ENCODE measurements at regions not wholly inside any gene's neighbourhood (a gene's known extent, or its start where the extent isn't known, plus 50 kb on each side); places are given as distances from the start of the nearest gene placed in this dataset.

- H3K79me2 ChIP-seq (ENCODE audit: insufficient read depth, low read length), result no peaks in the 10 kb centered on the region
- no peak overlapping the region for H3K27ac ChIP-seq (ENCODE audit: low read length)
- H3K9ac ChIP-seq (ENCODE audit: low read depth, low read length), result no peak overlapping the region
- H3K4me3 ChIP-seq (ENCODE audit: low read depth in 1 of 2, low read length in 2 of 2), result no peak overlapping the region
- no peak overlapping the region for H3K4me2 ChIP-seq (ENCODE audit: insufficient read depth, low read length)
- H4K20me1 ChIP-seq (ENCODE audit: insufficient read depth, low read length), result no peaks in the 10 kb centered on the region
- H3K4me1 ChIP-seq (ENCODE audit: insufficient read depth, low read length), result no peaks in the 10 kb centered on the region
- ATAC-seq (ENCODE audit: insufficient read depth, low read depth) (no peak), DNase-seq (no peak)
- H3K36me3 ChIP-seq (ENCODE audit: insufficient read depth, low read length), result no peaks in the 10 kb centered on the region
- no peaks in the 10 kb centered on the region for H3K27me3 ChIP-seq (ENCODE audit: insufficient read depth, low read length, poor library complexity)
- no peak overlapping the region for H2AFZ ChIP-seq (ENCODE audit: low read depth, low read length)
- no peaks in the 10 kb centered on the region for H3K9me3 ChIP-seq (ENCODE audit: insufficient read depth, low read length, severe bottlenecking)
- TF ChIP-seq, protein P1, sequence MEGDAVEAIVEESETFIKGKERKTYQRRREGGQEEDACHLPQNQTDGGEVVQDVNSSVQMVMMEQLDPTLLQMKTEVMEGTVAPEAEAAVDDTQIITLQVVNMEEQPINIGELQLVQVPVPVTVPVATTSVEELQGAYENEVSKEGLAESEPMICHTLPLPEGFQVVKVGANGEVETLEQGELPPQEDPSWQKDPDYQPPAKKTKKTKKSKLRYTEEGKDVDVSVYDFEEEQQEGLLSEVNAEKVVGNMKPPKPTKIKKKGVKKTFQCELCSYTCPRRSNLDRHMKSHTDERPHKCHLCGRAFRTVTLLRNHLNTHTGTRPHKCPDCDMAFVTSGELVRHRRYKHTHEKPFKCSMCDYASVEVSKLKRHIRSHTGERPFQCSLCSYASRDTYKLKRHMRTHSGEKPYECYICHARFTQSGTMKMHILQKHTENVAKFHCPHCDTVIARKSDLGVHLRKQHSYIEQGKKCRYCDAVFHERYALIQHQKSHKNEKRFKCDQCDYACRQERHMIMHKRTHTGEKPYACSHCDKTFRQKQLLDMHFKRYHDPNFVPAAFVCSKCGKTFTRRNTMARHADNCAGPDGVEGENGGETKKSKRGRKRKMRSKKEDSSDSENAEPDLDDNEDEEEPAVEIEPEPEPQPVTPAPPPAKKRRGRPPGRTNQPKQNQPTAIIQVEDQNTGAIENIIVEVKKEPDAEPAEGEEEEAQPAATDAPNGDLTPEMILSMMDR (IDR thresholded peaks at IDR 0.05; ENCODE audit: borderline replicate concordance, extremely low read depth, low read length, poor library complexity, severe bottlenecking), result no peak
- no peak for TF ChIP-seq EZH2 (IDR thresholded peaks at IDR 0.05; ENCODE audit: borderline replicate concordance, low read depth, low read length, severe bottlenecking)
Measured at GRCh38 chr18:70973626-70974025, 684.8 kb downstream of the SOCS6 start.

DNA sequence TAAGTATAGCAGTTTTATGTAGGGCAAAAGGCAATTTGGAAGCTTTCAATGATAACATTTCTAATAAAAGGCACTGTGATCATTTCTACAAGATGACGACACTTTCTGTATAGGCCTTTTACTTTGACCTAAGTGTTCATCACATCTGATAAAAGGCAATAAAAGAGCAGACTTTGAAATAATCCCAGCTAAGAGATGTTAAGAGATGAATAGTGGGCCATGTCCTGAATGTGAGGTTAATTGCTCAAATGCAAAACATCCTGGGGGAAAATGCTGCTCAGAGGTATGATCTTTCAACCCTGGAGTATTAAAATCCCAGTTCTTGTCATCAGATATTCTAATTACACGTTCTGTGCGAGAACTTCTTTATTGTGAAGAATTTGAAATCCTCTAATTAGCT, 677.6 kb downstream of the SOCS6 start:
- Histone ChIP-seq H3K27ac (ENCODE audit: low read length) (no peak overlapping the region), H3K79me2 (ENCODE audit: insufficient read depth, low read length) (no peaks in the 10 kb centered on the region), H3K4me3 (ENCODE audit: low read depth in 1 of 2, low read length in 2 of 2) (no peak overlapping the region), H4K20me1 (ENCODE audit: insufficient read depth, low read length) (no peaks in the 10 kb centered on the region), H3K9me3 (ENCODE audit: insufficient read depth, low read length, severe bottlenecking) (no peaks in the 10 kb centered on the region), H3K4me2 (ENCODE audit: insufficient read depth, low read length) (no peak overlapping the region), H2AFZ (ENCODE audit: low read depth, low read length) (no peak overlapping the region), H3K36me3 (ENCODE audit: insufficient read depth, low read length) (no peaks in the 10 kb centered on the region), H3K4me1 (ENCODE audit: insufficient read depth, low read length) (no peaks in the 10 kb centered on the region), H3K27me3 (ENCODE audit: insufficient read depth, low read length, poor library complexity) (no peaks in the 10 kb centered on the region), H3K9ac (ENCODE audit: low read depth, low read length) (no peak overlapping the region)
- TF ChIP-seq EZH2 (IDR thresholded peaks at IDR 0.05; ENCODE audit: borderline replicate concordance, low read depth, low read length, severe bottlenecking), result no peak
- TF ChIP-seq, protein P1 (IDR thresholded peaks at IDR 0.05; ENCODE audit: borderline replicate concordance, extremely low read depth, low read length, poor library complexity, severe bottlenecking), result no peak
- DNase-seq (no peak), ATAC-seq (ENCODE audit: insufficient read depth, low read depth) (no peak)

DNA sequence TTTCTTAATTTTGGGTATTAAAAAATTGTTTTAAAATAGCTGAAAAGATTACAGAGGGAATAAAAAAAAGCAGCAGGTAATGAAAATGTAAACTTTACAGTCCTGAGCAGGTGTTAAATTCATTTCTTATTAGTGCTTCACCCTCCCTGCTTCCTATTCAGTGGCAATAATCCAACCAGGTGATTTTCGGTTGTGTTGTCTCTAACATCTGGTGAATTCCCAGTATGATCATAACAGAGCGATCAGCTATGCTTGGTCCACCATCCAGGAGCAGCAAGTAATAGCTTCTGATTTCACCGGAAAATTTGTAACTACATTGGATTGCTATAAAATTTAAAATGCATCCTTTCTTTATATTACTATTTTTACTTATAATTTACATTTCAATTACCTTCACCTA, 673.1 kb downstream of the SOCS6 start:
- DNase-seq, result no peak
- H3K9me3 ChIP-seq (ENCODE audit: insufficient read depth, low read length, severe bottlenecking), result no peaks in the 10 kb centered on the region
- H3K27me3 ChIP-seq (ENCODE audit: insufficient read depth, low read length, poor library complexity), result no peaks in the 10 kb centered on the region
- ATAC-seq (ENCODE audit: insufficient read depth, low read depth), result no peak
- no peaks in the 10 kb centered on the region for H4K20me1 ChIP-seq (ENCODE audit: insufficient read depth, low read length)
- no peak overlapping the region for H3K27ac ChIP-seq (ENCODE audit: low read length)
- no peak overlapping the region for H3K4me3 ChIP-seq (ENCODE audit: low read depth in 1 of 2, low read length in 2 of 2)
- H3K4me1 ChIP-seq (ENCODE audit: insufficient read depth, low read length), result no peaks in the 10 kb centered on the region
- no peaks in the 10 kb centered on the region for H3K79me2 ChIP-seq (ENCODE audit: insufficient read depth, low read length)
- H3K9ac ChIP-seq (ENCODE audit: low read depth, low read length), result no peak overlapping the region
- no peak overlapping the region for H2AFZ ChIP-seq (ENCODE audit: low read depth, low read length)
- H3K4me2 ChIP-seq (ENCODE audit: insufficient read depth, low read length), result no peak overlapping the region
- TF ChIP-seq, protein P1 (IDR thresholded peaks at IDR 0.05; ENCODE audit: borderline replicate concordance, extremely low read depth, low read length, poor library complexity, severe bottlenecking), result no peak
- TF ChIP-seq EZH2 (IDR thresholded peaks at IDR 0.05; ENCODE audit: borderline replicate concordance, low read depth, low read length, severe bottlenecking), result no peak
- no peaks in the 10 kb centered on the region for H3K36me3 ChIP-seq (ENCODE audit: insufficient read depth, low read length)

- no peaks in the 10 kb centered on the region for H3K27me3 ChIP-seq (ENCODE audit: insufficient read depth, low read length, poor library complexity)
- no peak overlapping the region for H3K4me3 ChIP-seq (ENCODE audit: low read depth in 1 of 2, low read length in 2 of 2)
- TF ChIP-seq, protein P1 (IDR thresholded peaks at IDR 0.05; ENCODE audit: borderline replicate concordance, extremely low read depth, low read length, poor library complexity, severe bottlenecking), result no peak
- no peak for TF ChIP-seq EZH2 (IDR thresholded peaks at IDR 0.05; ENCODE audit: borderline replicate concordance, low read depth, low read length, severe bottlenecking)
- no peaks in the 10 kb centered on the region for H3K4me1 ChIP-seq (ENCODE audit: insufficient read depth, low read length)
- DNase-seq (no peak), ATAC-seq (ENCODE audit: insufficient read depth, low read depth) (no peak)
- H3K36me3 ChIP-seq (ENCODE audit: insufficient read depth, low read length), result no peaks in the 10 kb centered on the region
- H2AFZ ChIP-seq (ENCODE audit: low read depth, low read length), result no peak overlapping the region
- H4K20me1 ChIP-seq (ENCODE audit: insufficient read depth, low read length), result no peaks in the 10 kb centered on the region
- no peaks in the 10 kb centered on the region for H3K9me3 ChIP-seq (ENCODE audit: insufficient read depth, low read length, severe bottlenecking)
- H3K4me2 ChIP-seq (ENCODE audit: insufficient read depth, low read length), result no peak overlapping the region
- no peaks in the 10 kb centered on the region for H3K79me2 ChIP-seq (ENCODE audit: insufficient read depth, low read length)
- no peak overlapping the region for H3K9ac ChIP-seq (ENCODE audit: low read depth, low read length)
- H3K27ac ChIP-seq (ENCODE audit: low read length), result no peak overlapping the region
Measured at GRCh38 chr18:70956554-70956953, 667.7 kb downstream of the SOCS6 start.
